ENCODE measurements at regions not wholly inside any gene's neighbourhood (a gene's known extent, or its start where the extent isn't known, plus 50 kb on each side); places are given as distances from the start of the nearest gene placed in this dataset.
A peak's percentile ranks its signal among the peaks of the same experiment; 100 is the strongest.
"Not testable (repeated sequence)": the region's sequence is repeated elsewhere in the genome, so short reads cannot be mapped to it uniquely, and the experiment has no call there.

DNA sequence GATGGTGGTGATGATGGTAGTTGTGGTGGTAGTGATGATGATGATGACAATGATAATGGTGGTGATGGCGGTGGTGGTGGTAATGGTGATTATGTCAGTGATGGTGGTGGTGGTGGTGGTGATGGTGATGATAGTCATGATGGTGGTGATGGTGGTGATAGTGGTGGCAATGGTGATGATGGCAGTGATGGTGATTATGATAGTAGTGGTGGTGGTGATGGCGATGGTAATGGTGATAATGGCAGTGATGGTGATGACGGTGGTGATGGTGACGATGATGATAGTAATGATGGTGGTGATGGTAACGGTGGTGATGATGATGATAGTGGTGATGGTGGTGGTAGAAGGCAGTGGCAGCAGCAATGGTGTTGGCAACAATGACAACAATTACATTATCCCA lies 55.3 kb downstream of the RBFOX3 start:
- Histone ChIP-seq H3K9me3 (peaks cover 3% of the 10 kb centered on the region), H3K36me3 (no peaks in the 10 kb centered on the region), H3K4me1 (no peaks in the 10 kb centered on the region), H3K27ac (no peak overlapping the region), H3K4me3 (no peak overlapping the region), H3K27me3 (ENCODE audit: low read depth) (peaks cover 36% of the 10 kb centered on the region)
- TF ChIP-seq, protein P1, sequence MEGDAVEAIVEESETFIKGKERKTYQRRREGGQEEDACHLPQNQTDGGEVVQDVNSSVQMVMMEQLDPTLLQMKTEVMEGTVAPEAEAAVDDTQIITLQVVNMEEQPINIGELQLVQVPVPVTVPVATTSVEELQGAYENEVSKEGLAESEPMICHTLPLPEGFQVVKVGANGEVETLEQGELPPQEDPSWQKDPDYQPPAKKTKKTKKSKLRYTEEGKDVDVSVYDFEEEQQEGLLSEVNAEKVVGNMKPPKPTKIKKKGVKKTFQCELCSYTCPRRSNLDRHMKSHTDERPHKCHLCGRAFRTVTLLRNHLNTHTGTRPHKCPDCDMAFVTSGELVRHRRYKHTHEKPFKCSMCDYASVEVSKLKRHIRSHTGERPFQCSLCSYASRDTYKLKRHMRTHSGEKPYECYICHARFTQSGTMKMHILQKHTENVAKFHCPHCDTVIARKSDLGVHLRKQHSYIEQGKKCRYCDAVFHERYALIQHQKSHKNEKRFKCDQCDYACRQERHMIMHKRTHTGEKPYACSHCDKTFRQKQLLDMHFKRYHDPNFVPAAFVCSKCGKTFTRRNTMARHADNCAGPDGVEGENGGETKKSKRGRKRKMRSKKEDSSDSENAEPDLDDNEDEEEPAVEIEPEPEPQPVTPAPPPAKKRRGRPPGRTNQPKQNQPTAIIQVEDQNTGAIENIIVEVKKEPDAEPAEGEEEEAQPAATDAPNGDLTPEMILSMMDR (IDR thresholded peaks at IDR 0.05), result no peak
- intact Hi-C loops (cut with DNase I), result no loop called here
- DNase-seq (no peak), ATAC-seq (no peak)

DNA sequence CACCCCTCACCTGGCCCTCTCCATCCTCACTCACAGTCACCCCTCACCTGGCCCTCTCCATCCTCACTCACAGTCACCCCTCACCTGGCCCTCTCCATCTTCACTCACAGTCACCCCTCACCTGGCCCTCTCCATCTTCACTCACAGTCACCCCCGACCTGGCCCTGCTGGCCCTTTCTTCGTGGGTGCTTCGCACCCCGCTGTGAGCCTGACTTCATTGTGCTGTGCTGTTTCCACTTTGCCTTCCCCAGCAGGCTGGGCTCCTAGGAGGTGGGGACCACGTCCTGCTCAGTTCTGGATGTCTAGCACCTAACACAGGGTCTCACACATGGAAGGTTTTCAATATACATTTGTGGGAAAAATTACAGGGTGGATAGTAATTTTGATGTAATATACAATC lies 56.5 kb downstream of the RBFOX3 start:
- H3K4me1 ChIP-seq; H3K9me3 ChIP-seq; H3K4me3 ChIP-seq; ATAC-seq; H3K27ac ChIP-seq; H3K36me3 ChIP-seq; intact Hi-C loops (cut with DNase I): not testable (repeated sequence)
- H3K27me3 ChIP-seq (ENCODE audit: low read depth), result peaks cover 31% of the 10 kb centered on the region
- DNase-seq, result peak; percentile 10

DNA sequence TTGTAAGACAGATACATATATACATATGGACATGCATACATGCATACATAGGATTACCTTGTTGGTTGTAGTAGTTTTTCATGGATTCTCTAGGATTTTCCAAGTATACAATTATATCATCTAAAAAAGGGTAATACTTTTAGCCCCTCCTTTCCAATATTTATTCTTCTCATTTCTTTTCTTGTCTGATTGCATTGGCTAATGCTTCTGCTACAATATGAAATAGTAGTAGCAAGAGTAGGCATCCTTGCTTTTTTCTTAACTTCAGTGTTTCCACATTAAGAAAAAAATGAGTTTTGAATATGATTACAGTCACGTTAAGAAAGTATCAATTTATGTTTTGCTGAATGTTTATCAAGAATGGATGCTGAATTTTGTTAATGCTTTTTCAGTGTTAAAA lies 58.0 kb downstream of the RBFOX3 start:
- no peaks in the 10 kb centered on the region for H3K4me1 ChIP-seq
- intact Hi-C loops (cut with DNase I), result no loop called here
- no peaks in the 10 kb centered on the region for H3K36me3 ChIP-seq
- DNase-seq, result no peak
- ATAC-seq, result no peak
- TF ChIP-seq, protein P1 (IDR thresholded peaks at IDR 0.05), result no peak
- peaks cover 19% of the 10 kb centered on the region for H3K27me3 ChIP-seq (ENCODE audit: low read depth)
- H3K27ac ChIP-seq, result no peak overlapping the region
- H3K4me3 ChIP-seq, result no peak overlapping the region
- peaks cover 3% of the 10 kb centered on the region for H3K9me3 ChIP-seq

DNA sequence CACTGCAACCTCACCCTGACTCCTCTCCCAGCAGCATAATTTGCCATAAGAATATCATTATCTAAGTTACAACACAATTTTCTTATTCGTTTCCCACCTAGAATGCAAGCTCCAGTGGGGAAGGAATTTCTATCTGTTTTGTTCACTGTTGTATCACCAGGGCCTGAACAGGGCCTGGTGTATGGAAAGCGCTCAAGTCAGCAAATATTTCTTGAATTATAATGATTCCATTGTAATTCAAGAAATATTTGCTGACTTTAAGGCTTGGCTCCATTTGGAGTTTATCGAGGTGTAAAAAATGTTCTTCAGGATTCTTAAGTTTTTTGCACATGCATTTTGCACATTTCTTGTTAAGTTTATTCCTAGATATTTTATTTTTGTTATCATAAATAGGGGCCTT lies 58.4 kb downstream of the RBFOX3 start:
- no peaks in the 10 kb centered on the region for H3K4me1 ChIP-seq
- no peak for ATAC-seq
- no peaks in the 10 kb centered on the region for H3K36me3 ChIP-seq
- no peak for DNase-seq
- peaks cover 15% of the 10 kb centered on the region for H3K27me3 ChIP-seq (ENCODE audit: low read depth)
- no peak overlapping the region for H3K4me3 ChIP-seq
- intact Hi-C loops (cut with DNase I), result no loop called here
- TF ChIP-seq, protein P1 (IDR thresholded peaks at IDR 0.05), result no peak
- peaks cover 3% of the 10 kb centered on the region for H3K9me3 ChIP-seq
- H3K27ac ChIP-seq, result no peak overlapping the region

DNA sequence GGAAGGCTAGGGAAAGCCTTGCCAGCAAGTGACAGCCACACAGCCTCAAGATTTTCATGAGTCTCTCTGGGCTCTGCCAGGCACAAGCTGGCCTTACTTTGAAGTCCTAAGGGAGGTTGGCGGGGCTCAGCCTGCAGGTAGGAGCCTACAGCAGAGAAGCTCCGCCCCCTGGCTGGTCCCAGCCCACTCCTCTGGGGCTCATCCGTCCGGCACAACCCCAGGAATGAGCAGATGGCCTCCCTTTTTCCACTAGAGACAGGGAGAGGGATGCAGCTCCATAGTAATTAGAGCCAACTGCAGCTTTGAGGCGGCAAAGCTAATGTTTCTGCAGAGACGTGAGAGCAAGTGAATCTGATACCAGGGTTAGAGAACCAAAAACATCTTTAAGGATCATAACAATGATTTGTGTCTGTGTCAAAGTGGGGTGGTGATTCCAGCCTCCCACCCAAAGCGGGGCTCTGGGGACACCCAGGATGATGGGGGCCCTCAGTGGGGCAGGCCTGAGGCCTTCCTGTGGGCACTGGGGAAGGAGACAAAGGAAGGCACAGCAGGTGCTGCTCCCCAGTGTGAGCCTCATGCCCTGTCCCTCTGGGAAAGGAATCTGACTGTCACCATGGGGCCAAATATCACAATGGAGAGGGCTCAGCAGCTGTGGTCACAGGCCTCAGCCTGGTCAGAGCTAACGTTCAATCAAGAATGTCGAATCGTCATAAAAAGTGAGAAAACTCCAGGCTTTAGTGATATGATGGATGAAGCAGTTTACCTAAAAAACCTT lies 61.5 kb downstream of the RBFOX3 start:
- no peak overlapping the region for H3K4me3 ChIP-seq
- no peak for ATAC-seq
- peaks cover 3% of the 10 kb centered on the region for H3K9me3 ChIP-seq
- H3K36me3 ChIP-seq, result no peaks in the 10 kb centered on the region
- H3K27ac ChIP-seq, result no peak overlapping the region
- H3K27me3 ChIP-seq (ENCODE audit: low read depth), result peaks cover 3% of the 10 kb centered on the region
- peak; percentile 36 for DNase-seq
- TF ChIP-seq, protein P1 (IDR thresholded peaks at IDR 0.05), result no peak
- no peaks in the 10 kb centered on the region for H3K4me1 ChIP-seq
- intact Hi-C loops (cut with DNase I), result no loop called here

DNA sequence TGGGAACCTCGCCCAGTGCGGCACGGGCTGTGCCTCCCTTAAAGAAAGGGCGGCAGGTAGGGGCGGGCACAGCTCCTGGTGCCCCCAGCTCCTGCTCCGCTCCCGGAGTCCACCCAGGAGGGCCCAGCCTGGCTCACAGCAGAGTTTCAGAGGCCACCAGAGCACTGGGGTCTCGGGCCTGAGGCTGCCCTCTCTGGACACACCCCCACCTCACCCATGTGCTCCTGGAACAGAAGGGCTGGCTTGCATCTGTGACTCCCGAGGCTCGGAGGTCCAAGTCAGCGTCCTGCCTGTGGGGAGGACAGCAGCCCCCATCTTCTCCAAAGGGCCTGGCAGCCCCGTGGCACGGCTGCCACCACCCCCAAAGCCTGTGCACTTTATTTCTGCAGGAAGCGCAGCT lies 62.7 kb downstream of the RBFOX3 start:
- Histone ChIP-seq H3K27ac (no peak overlapping the region), H3K4me3 (no peak overlapping the region), H3K27me3 (ENCODE audit: low read depth) (peaks cover 6% of the 10 kb centered on the region), H3K36me3 (no peaks in the 10 kb centered on the region), H3K4me1 (no peaks in the 10 kb centered on the region), H3K9me3 (peaks cover 3% of the 10 kb centered on the region)
- intact Hi-C loops (cut with DNase I), result no loop called here
- DNase-seq (peak; percentile 30), ATAC-seq (no peak)
- TF ChIP-seq, protein P1 (IDR thresholded peaks at IDR 0.05), result no peak

Data from lower lobe of right lung (tissue), 2 donors.